KBM-7 (cell line): ENCODE measurements at regions not wholly inside any gene's neighbourhood (a gene's known extent, or its start where the extent isn't known, plus 50 kb on each side); places are given as distances from the start of the nearest gene placed in this dataset.
"Not testable (repeated sequence)": the region's sequence is repeated elsewhere in the genome, so short reads cannot be mapped to it uniquely, and the experiment has no call there.

Experiments
- DNase-seq: peaks from one replicate; pipeline ENCODE4 v3.0.0-alpha.2; 2015
- in situ Hi-C: fragments of 300-500 bp; cut with MboI; formaldehyde crosslinking; loops from 2 replicates; pipeline ENCODE4 v1.14.3; 2020; ENCODE audit warnings: low sequenced_read_pairs, low pct_unique_long_range_greater_than_20kb, mixed read lengths

- DNase-seq = no peak
- in situ Hi-C loops = no loop called here
Observed at GRCh38 chr2:182621810-182622209, 94.2 kb upstream of the DNAJC10 start.

- DNase-seq = no peak
- in situ Hi-C loops = no loop called here
Observed at GRCh38 chr2:182622231-182622630, 93.8 kb upstream of the DNAJC10 start.

DNA sequence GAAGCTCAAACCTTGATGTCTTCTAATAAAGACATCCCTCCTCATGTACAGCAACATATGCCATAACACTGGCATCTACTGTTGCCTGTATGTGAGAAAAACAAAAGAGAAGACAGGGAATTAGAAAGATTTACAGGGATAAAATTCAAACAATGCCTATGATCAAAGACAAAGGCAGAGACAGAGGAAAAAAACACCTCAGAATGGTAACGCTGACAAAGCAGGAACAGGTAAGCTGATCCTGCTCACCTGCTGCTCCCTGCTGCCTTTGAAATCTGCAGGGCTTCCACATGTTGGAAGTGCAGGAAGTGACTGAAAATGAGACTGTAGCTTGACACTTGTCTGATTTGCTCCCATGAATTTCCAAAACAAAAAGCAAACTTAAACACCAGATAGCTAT, 90.2 kb upstream of the DNAJC10 start:
- in situ Hi-C loops = no loop called here
- DNase-seq = no peak

DNA sequence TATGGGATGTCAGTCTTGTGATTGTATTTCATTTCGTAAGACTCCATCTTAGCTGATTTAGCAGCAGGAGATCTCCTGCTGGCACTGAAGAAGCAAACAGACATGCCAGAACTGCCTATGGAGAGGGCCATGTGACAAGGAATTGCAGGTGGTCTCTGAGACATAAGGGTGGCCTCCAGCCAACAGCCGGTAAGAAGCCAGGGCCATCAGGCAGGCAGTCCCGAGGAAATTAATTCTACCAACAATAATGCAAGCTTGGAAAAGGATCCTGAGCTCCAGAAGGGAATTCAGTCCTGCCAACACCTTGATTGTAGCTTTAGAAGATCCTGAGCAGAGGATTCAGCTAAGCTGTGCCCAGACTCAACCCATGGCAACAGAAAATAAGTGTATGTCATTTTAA, 87.1 kb upstream of the DNAJC10 start:
- no peak for DNase-seq
- in situ Hi-C loops = no loop called here

GRCh38 chr2:182630207-182630606, 85.8 kb upstream of the DNAJC10 start:
- DNase-seq = no peak
- in situ Hi-C loops = no loop called here

DNA sequence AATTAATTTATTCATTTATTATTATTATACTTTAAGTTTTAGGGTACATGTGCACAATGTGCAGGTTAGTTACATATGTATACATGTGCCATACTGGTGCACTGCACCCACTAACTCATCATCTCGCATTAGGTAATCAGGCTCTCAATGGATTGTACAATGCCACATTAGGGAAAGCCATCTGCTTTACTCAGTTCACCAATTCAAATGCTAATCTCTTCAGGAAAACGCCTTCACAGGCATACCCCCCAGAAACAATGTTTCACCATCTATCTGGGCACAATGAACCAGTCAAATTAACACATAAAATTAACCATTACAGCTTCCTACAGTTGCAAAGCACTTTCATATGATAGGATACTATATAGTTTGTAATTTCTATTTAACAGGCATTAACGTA, 84.8 kb upstream of the DNAJC10 start:
- in situ Hi-C loops = no loop called here
- DNase-seq = no peak

GRCh38 chr2:182634386-182634785, 81.7 kb upstream of the DNAJC10 start:
- in situ Hi-C loops = no loop called here
- DNase-seq = no peak

- in situ Hi-C loops = no loop called here
- no peak for DNase-seq
Observed at GRCh38 chr2:182636699-182637098, 79.4 kb upstream of the DNAJC10 start.

GRCh38 chr2:182638667-182639066, 77.4 kb upstream of the DNAJC10 start:
- DNase-seq = no peak
- in situ Hi-C loops = no loop called here

DNA sequence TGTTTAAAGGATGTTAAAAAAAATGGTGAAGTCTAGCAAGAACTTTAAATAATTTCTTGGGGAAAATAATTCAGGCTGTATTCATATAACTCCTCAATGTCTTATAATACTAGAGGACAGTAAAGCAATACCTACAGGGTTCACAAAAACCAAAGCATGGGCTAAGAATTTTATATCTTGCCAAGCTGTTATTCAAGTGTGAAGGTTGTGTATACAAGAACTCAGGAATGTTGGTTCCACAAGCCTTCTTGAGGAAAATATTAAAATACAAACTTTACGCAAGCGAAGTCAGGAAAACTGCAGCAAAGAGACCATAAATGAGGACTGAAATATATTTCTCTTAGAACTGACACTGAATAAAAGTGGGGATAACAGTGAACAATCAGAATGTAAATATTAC, 76.1 kb upstream of the DNAJC10 start:
- DNase-seq = no peak
- in situ Hi-C loops = no loop called here

DNA sequence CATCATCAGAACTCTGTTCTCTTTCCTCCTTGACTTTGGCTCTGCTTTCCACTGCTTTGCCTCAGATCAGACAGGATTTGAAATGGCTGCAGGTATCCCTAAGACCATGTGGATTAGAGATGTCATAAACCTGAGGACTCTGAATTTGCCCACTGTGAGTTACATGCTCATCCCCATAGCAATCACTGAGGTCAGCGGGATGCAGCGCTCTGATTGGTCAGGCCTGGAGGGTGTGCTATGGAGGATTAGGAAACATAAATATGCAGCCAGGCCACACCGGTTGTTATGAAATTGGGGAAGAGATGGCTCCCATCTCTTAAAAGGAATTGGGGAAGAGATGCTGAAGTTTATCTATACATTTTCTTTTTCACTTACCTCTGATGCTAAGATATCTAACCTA, 73.7 kb upstream of the DNAJC10 start:
- in situ Hi-C loops = no loop called here
- DNase-seq = peak; percentile 23

GRCh38 chr2:182646763-182647498, 69.1 kb upstream of the DNAJC10 start:
- in situ Hi-C loops = no loop called here

DNA sequence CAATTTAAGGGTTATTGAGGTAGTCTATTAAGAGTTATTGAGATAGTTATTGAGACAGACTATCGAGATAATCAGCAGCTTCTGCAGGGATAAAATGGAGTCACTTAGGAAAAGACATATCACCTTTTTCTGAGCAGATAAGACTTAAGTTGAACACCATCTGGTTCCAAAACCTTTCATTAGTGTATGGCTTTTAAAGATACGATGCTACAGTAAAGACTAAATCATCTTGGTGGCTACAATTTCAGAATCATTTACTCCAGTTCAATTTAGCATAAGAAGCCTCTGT, 68.6 kb upstream of the DNAJC10 start:
- no peak for DNase-seq
- in situ Hi-C loops = no loop called here

More at GRCh38 chr2:182646763-182647498, 69.1 kb upstream of the DNAJC10 start:
- no peak for DNase-seq

DNA sequence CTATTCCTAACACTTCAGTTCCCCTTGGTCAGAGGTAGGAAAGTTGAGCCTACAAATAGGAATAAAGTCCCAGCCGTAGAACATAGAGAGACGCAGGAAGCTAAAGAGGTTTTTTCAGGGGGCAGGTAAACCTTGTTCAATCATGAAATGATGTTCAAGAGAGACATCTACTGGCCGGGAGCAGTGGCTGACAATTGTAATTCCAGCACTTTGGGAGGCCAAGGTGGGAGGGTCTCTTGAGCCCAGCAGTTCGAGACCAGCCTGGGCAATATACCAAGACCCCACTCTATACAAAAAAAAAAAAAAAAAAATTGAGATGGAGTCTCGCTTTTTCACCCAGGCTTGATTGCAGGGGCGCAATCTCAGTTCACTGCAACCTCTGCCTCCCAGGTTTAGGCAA, 66.7 kb upstream of the DNAJC10 start:
- in situ Hi-C loops = no loop called here
- DNase-seq = peak; percentile 43

DNA sequence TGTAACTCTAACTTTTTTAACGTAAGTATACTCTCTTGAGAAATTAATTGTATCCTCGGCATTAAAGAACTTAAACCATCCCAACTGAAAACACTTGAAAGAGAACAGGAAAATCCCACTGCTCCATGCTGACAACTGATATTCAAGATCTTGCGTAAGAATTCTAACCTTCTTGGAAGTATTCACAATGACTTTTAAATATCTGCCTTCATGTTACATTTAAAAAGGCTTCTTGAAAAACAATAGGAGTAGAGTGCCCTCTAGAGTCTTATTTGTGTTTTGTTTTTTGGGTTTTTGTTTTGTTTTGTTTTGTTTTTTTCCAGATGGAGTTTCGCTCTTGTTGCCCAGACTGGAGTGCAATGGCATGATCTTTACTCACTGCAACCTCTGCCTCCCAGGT, 65.4 kb upstream of the DNAJC10 start:
- DNase-seq = peak; percentile 69
- in situ Hi-C loops = loop anchor here (25.0 kb wide), 1 partner anchor 463 kb away; no protein-coding TSS in a partner anchor

DNA sequence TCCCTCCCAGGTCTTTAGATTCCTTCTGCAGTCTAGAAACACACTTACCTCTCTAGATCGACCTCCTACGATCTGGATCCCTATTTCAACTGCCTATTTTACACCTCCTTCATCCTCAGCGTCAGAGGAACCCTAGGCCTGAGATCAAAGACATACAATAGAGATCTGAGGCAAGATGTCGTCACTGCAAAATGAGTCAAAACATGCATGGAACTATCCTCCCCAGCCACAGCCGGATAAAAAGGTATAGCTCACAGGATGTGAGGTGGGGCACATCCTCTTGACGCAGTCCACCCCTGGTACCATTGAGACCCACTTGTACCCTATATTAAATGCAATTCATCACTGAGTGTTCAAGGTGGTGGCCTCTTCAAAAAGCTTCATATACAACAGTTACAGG, 63.7 kb upstream of the DNAJC10 start:
- in situ Hi-C loops = loop anchor here (25.0 kb wide), 1 partner anchor 465 kb away; no protein-coding TSS in a partner anchor
- DNase-seq = no peak

DNA sequence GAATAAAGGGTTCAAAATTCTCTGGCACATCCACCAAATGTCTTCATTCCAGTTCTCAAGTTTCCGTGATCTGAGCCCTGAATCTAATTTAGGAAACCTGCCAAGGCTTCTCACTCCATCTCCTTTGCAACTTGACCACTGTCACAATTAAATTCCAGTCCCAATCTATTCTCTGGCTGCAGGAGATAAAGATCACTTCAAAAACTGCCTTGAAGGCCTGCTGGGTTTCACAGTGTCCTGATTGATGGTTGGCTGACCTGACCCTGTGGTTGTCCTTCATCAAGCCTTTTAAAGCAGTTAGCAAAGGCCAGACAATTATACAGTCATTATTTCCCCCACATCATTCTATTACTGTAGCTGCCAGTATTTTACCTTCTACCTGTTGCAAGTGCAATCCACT, 60.3 kb upstream of the DNAJC10 start:
- no peak for DNase-seq
- in situ Hi-C loops = loop anchor here (25.0 kb wide), 1 partner anchor 468 kb away; no protein-coding TSS in a partner anchor

- no peak for DNase-seq
- in situ Hi-C loops = loop anchor here (25.0 kb wide), 1 partner anchor 477 kb away; no protein-coding TSS in a partner anchor
Observed at GRCh38 chr2:182664212-182664611, 51.8 kb upstream of the DNAJC10 start.

DNA sequence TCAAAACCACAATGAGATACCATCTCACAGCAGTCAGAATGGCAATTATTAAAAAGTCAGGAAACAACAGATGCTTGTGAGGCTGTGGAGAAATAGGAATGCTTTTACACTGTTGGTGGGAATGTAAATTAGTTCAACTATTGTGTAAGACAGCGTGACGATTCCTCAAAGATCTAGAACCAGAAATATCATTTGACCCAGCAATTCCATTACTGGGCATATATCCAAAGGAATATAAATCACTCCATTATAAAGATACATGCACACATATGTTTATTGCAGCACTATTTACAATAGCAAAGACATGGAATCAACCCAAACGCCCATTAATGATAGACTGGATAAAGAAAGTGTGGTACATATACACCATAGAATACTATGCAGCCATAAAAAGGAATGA, 50.6 kb upstream of the DNAJC10 start:
- in situ Hi-C loops = loop anchor here (25.0 kb wide), 1 partner anchor 478 kb away; no protein-coding TSS in a partner anchor
- not testable (repeated sequence) for DNase-seq
